ENCODE measurements at regions not wholly inside any gene's neighbourhood (a gene's known extent, or its start where the extent isn't known, plus 50 kb on each side); places are given as distances from the start of the nearest gene placed in this dataset.

DNA sequence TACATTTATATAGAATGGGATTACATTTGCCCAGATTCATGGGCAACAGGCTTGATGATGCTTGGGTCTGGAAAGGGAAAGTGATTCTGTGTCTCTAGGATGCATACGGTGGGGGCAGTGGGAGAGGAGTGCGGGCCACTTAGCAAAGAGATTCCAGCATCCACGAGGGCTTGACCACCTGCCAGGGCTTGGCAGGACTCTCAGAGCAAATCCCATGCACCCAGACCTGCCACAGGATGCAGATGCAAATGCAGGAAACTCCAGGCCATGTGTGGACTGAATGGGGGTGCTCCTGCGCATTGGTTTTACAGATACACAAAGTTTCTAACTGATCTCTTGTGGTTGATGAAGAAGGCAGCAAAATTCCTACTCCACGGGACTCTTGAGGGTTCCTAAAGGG is 334.7 kb downstream of the CYRIA start:
- DNase-seq (ENCODE audit: low read depth), result no peak

GRCh38 chr2:16330571-16330970 is 335.1 kb downstream of the CYRIA start:
- DNase-seq (ENCODE audit: low read depth), result no peak

DNA sequence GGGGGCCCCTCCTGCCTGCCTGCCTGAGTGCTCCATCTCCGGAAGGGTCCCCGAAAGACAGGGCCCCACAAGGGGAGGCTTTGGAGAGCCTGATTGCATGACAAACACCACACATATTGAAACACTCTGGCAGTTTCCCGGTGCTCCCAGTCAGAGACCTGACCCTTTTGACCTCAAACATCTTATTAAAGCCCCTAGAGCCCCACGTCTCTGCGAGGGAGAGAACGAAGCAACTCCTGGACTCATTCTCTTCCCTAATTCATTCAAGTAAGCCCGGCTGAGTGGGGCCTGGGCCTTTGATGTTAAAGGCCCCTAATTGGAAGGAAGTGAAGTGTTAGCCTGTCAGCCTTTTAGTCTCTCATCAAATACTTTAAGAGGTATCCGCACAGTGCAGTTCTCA is 335.6 kb downstream of the CYRIA start:
- no peak for DNase-seq (ENCODE audit: low read depth)

GRCh38 chr2:16329421-16329820 is 336.2 kb downstream of the CYRIA start:
- DNase-seq (ENCODE audit: low read depth), result no peak

DNA sequence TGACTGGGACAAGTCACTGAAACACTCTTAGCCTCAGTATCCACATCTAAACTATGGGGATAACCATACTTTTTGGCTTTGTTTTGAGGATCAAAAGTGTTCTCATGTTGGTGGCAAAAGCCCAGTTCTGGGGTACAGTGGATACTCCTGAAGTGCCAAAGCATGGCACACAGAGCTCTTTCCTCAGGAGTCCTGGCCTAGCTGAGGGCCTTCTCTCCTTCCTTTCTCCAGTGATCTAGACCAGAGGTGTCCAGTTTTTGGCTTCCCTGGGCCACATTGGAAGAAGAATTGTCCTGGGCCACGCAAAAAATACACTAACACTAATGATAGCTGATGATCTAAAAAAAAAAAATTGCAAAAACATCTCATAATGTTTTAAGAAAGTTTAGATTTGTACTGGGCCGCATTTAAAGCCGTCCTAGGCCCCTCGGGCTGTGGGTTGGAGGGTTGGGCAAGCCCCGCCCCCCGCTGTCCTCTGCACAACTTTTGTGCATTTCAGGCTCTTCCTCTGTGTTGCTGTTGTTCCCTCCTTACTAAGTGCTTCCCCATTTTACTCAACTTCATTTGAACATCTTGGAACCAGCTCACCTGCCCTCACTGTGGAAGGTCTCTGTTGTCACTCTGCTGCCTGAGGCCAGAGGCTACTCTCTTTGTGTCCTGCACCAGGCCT is 337.0 kb downstream of the CYRIA start:
- DNase-seq (ENCODE audit: low read depth), result no peak

- no peak for DNase-seq (ENCODE audit: low read depth)
Observed at GRCh38 chr2:16327326-16327725, 338.3 kb downstream of the CYRIA start.

GRCh38 chr2:16326711-16327300 is 338.8 kb downstream of the CYRIA start:
- DNase-seq (ENCODE audit: low read depth), result no peak

- no peak for DNase-seq (ENCODE audit: low read depth)
Observed at GRCh38 chr2:16325976-16326510, 339.6 kb downstream of the CYRIA start.

GRCh38 chr2:16325016-16325975 is 340.3 kb downstream of the CYRIA start:
- DNase-seq (ENCODE audit: low read depth), result no peak

- no peak for DNase-seq (ENCODE audit: low read depth)
Observed at GRCh38 chr2:16324544-16324937, 341.1 kb downstream of the CYRIA start.

DNA sequence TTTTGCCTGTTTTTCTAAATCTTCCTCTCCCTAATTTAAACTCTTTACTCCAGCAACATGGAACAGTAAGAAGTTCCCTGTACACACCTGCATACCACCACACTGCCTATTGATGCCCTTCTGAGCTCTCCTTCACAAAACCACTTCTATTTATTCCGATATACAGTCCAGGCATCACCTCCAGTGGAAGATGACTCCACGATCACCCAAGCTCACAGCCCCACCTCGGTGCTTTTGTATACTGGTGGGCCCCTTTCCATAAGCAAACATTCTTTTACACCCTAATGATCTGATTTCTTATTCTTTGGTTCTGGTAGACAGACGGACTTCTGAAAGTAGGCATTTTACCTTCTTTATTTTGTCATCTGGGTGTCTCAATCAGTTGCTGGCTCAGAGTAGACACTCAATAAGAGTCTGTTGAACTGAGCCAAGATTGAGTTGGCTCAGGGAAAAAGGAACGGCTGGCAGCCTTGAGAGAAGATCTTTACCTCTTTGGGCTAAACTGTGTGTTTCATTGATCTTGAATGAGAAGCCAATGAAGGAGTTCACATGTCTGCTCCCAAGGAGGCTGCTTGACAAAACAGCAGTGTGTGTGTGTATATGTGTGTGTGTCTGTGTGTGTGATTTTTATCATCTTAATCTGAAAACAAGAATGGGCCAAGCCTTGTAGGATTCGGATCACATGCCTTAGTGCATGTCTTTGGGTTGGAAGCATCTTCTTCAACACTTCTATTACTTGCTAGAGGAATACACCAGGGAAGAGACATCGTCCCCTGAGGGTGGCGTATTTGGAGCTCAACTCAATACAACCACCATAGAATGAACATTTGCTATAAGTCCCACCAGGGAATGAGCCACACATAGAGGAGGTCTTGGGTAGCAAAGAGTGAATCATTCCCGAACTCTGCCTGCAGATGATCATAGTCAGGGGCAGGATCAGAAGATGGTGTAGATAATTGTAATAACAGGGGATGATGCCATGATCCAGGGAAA is 341.8 kb downstream of the CYRIA start:
- no peak for DNase-seq (ENCODE audit: low read depth)

DNA sequence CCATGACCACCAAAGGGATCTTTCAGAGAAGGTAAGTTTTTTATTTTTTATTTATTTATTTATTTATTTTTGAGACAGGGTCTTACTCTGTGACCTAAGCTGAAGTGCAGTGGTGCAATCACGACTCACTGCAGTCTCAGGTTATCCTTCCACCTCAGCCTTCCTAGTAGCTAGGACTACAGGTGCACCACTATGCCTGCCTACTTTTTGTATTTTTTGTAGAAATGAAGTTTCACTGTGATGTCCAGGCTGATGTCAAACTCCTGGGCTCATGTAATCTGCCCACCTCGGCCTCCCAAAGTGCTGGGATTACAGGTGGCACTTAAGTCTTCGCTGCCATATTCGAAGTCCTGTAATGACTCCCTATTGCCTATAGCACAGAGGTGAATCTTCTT is 342.5 kb downstream of the CYRIA start:
- DNase-seq (ENCODE audit: low read depth), result no peak

GRCh38 chr2:16322308-16323125 is 343.1 kb downstream of the CYRIA start:
- DNase-seq (ENCODE audit: low read depth), result no peak

DNA sequence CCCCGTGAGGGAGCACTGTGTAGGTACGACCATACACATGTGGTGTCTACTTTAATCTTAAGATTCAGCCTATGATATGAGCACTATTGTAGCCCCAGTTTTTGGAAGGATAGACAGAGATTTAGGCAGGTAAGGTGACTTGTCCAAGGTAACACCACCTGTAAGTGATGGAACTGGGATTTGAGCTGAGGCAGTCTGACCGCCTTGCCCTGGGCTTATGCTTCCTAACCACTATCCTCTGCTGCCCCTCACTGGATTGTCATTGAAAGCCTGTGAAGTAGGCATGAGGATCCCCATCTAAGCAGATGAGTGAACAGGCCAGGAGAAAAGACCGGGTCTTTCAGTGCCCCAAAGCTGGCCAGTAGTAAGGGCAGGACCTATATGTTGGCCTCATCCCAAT is 343.8 kb downstream of the CYRIA start:
- DNase-seq (ENCODE audit: low read depth), result no peak

DNA sequence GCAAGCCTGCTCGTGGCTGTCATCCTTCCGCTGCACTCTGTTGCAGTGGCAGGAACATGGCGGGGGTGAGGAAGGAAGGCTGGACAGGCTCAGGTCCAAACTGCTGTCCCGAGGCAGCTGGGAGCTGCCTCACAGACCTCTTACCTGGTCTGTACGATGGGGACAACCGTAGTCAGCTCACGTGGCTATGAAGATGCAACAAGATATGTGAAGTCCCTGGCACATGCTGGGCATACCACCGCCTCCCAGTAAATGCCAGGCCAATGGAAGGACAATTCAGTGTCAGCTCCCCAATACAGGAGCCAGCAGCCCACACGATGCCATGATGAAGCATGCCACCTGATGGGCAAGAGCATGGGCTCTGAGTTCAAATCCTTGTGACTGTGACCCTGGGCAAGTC is 344.4 kb downstream of the CYRIA start:
- no peak for DNase-seq (ENCODE audit: low read depth)

- no peak for DNase-seq (ENCODE audit: low read depth)
Observed at GRCh38 chr2:16320716-16321115, 344.9 kb downstream of the CYRIA start.

DNA sequence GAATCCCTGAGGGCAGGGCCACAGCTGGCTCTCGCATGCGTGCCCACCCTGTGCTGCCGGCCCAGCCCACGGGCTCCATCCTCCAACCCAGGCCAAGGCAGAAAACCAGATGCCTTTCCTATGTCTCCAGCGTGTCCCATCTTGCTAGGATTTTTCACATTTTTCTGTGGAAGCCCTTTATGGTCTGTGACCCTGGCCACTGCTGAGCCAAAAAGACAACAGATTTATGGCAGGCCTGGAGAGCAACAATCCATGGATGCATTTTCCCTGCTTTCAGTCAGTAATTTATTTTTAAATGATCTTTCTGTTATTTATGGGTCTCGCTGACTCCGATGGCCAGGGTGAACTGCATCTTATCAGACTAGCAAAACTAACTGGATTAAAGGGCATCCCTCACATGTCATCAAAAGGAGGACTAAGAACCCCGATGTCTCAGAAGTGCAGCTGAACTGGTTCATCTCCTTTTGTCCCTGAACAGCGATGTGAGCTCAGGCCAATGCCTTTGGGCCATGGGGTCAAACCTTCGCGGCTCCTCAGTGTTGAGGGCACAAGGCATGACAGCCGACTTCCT is 346.0 kb downstream of the CYRIA start:
- no peak for DNase-seq (ENCODE audit: low read depth)

- no peak for DNase-seq (ENCODE audit: low read depth)
Observed at GRCh38 chr2:16318474-16319195, 347.0 kb downstream of the CYRIA start.

GRCh38 chr2:16318051-16318450 is 347.6 kb downstream of the CYRIA start:
- DNase-seq (ENCODE audit: low read depth), result no peak

Measured in amniotic epithelial cell (primary cell).